ENCODE measurements at regions not wholly inside any gene's neighbourhood (a gene's known extent, or its start where the extent isn't known, plus 50 kb on each side); places are given as distances from the start of the nearest gene placed in this dataset.
"Not testable (repeated sequence)": the region's sequence is repeated elsewhere in the genome, so short reads cannot be mapped to it uniquely, and the experiment has no call there.

GRCh38 chr20:48049171-48049570, 263.9 kb upstream of the SULF2 start:
- Histone ChIP-seq H3K4me1 (ENCODE audit: control insufficient read depth, insufficient read depth, low read length, poor library complexity, severe bottlenecking) (no peaks in the 10 kb centered on the region), H3K9me3 (ENCODE audit: control insufficient read depth, low read length) (no peaks in the 10 kb centered on the region), H3K27ac (ENCODE audit: low read depth, low read length, severe bottlenecking) (no peak overlapping the region), H3K36me3 (ENCODE audit: control insufficient read depth, insufficient read depth, low read length) (no peaks in the 10 kb centered on the region), H3K4me3 (ENCODE audit: extremely low read depth, insufficient read depth, low read length, poor library complexity, severe bottlenecking) (no peak overlapping the region)
- WGBS, 2 experiments (ENCODE audit: insufficient coverage in 2 of 2): 100% methylated on average over 2 of the region's 3 CpGs; no CpG with 5 or more reads in 1 of the 2 experiments

GRCh38 chr20:48047447-48047846, 262.2 kb upstream of the SULF2 start:
- Histone ChIP-seq H3K27ac (ENCODE audit: low read depth, low read length, severe bottlenecking) (no peak overlapping the region), H3K36me3 (ENCODE audit: control insufficient read depth, insufficient read depth, low read length) (no peaks in the 10 kb centered on the region), H3K4me1 (ENCODE audit: control insufficient read depth, insufficient read depth, low read length, poor library complexity, severe bottlenecking) (no peaks in the 10 kb centered on the region), H3K9me3 (ENCODE audit: control insufficient read depth, low read length) (no peaks in the 10 kb centered on the region), H3K4me3 (ENCODE audit: extremely low read depth, insufficient read depth, low read length, poor library complexity, severe bottlenecking) (no peak overlapping the region)
- WGBS, 2 experiments (ENCODE audit: insufficient coverage in 2 of 2): 90 to 100% methylated on average over 4 of the region's 4 CpGs

- no peak overlapping the region for H3K4me3 ChIP-seq (ENCODE audit: extremely low read depth, insufficient read depth, low read length, poor library complexity, severe bottlenecking)
- H3K36me3 ChIP-seq (ENCODE audit: control insufficient read depth, insufficient read depth, low read length): no peaks in the 10 kb centered on the region
- H3K27ac ChIP-seq (ENCODE audit: low read depth, low read length, severe bottlenecking): no peak overlapping the region
- no peaks in the 10 kb centered on the region for H3K4me1 ChIP-seq (ENCODE audit: control insufficient read depth, insufficient read depth, low read length, poor library complexity, severe bottlenecking)
- H3K9me3 ChIP-seq (ENCODE audit: control insufficient read depth, low read length): no peaks in the 10 kb centered on the region
- 85 to 91% methylated on average over 5 to 6 of the region's 7 CpGs for WGBS, 2 experiments (ENCODE audit: insufficient coverage in 2 of 2)
Measured at GRCh38 chr20:48042628-48043027, 257.3 kb upstream of the SULF2 start.

- 91 to 96% methylated on average over 8 of the region's 17 CpGs for WGBS, 2 experiments (ENCODE audit: insufficient coverage in 2 of 2)
- no peaks in the 10 kb centered on the region for H3K36me3 ChIP-seq (ENCODE audit: control insufficient read depth, insufficient read depth, low read length)
- H3K9me3 ChIP-seq (ENCODE audit: control insufficient read depth, low read length): no peaks in the 10 kb centered on the region
- no peak overlapping the region for H3K27ac ChIP-seq (ENCODE audit: low read depth, low read length, severe bottlenecking)
- H3K4me3 ChIP-seq (ENCODE audit: extremely low read depth, insufficient read depth, low read length, poor library complexity, severe bottlenecking): no peak overlapping the region
- H3K4me1 ChIP-seq (ENCODE audit: control insufficient read depth, insufficient read depth, low read length, poor library complexity, severe bottlenecking): no peaks in the 10 kb centered on the region
Measured at GRCh38 chr20:48041078-48041780, 255.9 kb upstream of the SULF2 start.

- H3K27ac ChIP-seq (ENCODE audit: low read depth, low read length, severe bottlenecking): no peak overlapping the region
- WGBS, 2 experiments (ENCODE audit: insufficient coverage in 2 of 2): 89 to 94% methylated on average over 3 to 4 of the region's 6 CpGs
Measured at GRCh38 chr20:48040491-48040890, 255.2 kb upstream of the SULF2 start.

GRCh38 chr20:48040051-48040450, 254.8 kb upstream of the SULF2 start:
- WGBS, 2 experiments (ENCODE audit: insufficient coverage in 2 of 2): 80 to 98% methylated on average over 6 of the region's 7 CpGs
- Histone ChIP-seq H3K9me3 (ENCODE audit: control insufficient read depth, low read length) (no peaks in the 10 kb centered on the region), H3K36me3 (ENCODE audit: control insufficient read depth, insufficient read depth, low read length) (no peaks in the 10 kb centered on the region), H3K4me3 (ENCODE audit: extremely low read depth, insufficient read depth, low read length, poor library complexity, severe bottlenecking) (no peak overlapping the region), H3K27ac (ENCODE audit: low read depth, low read length, severe bottlenecking) (no peak overlapping the region), H3K4me1 (ENCODE audit: control insufficient read depth, insufficient read depth, low read length, poor library complexity, severe bottlenecking) (no peaks in the 10 kb centered on the region)

More at GRCh38 chr20:48040491-48040890, 255.2 kb upstream of the SULF2 start:
- no peaks in the 10 kb centered on the region for H3K4me1 ChIP-seq (ENCODE audit: control insufficient read depth, insufficient read depth, low read length, poor library complexity, severe bottlenecking)
- no peaks in the 10 kb centered on the region for H3K36me3 ChIP-seq (ENCODE audit: control insufficient read depth, insufficient read depth, low read length)
- no peaks in the 10 kb centered on the region for H3K9me3 ChIP-seq (ENCODE audit: control insufficient read depth, low read length)
- H3K4me3 ChIP-seq (ENCODE audit: extremely low read depth, insufficient read depth, low read length, poor library complexity, severe bottlenecking): no peak overlapping the region

GRCh38 chr20:48039514-48039913, 254.2 kb upstream of the SULF2 start:
- 80 to 90% methylated on average over 1 to 2 of the region's 2 CpGs for WGBS, 2 experiments (ENCODE audit: insufficient coverage in 2 of 2)

GRCh38 chr20:48038713-48039112, 253.4 kb upstream of the SULF2 start:
- Histone ChIP-seq H3K9me3 (ENCODE audit: control insufficient read depth, low read length) (no peaks in the 10 kb centered on the region), H3K4me1 (ENCODE audit: control insufficient read depth, insufficient read depth, low read length, poor library complexity, severe bottlenecking) (no peaks in the 10 kb centered on the region), H3K4me3 (ENCODE audit: extremely low read depth, insufficient read depth, low read length, poor library complexity, severe bottlenecking) (no peak overlapping the region), H3K36me3 (ENCODE audit: control insufficient read depth, insufficient read depth, low read length) (no peaks in the 10 kb centered on the region), H3K27ac (ENCODE audit: low read depth, low read length, severe bottlenecking) (no peak overlapping the region)
- WGBS, 2 experiments (ENCODE audit: insufficient coverage in 2 of 2): 86 to 95% methylated on average over 3 to 4 of the region's 7 CpGs

More at GRCh38 chr20:48039514-48039913, 254.2 kb upstream of the SULF2 start:
- H3K36me3 ChIP-seq (ENCODE audit: control insufficient read depth, insufficient read depth, low read length): no peaks in the 10 kb centered on the region
- no peaks in the 10 kb centered on the region for H3K4me1 ChIP-seq (ENCODE audit: control insufficient read depth, insufficient read depth, low read length, poor library complexity, severe bottlenecking)
- H3K4me3 ChIP-seq (ENCODE audit: extremely low read depth, insufficient read depth, low read length, poor library complexity, severe bottlenecking): no peak overlapping the region
- H3K27ac ChIP-seq (ENCODE audit: low read depth, low read length, severe bottlenecking): no peak overlapping the region
- no peaks in the 10 kb centered on the region for H3K9me3 ChIP-seq (ENCODE audit: control insufficient read depth, low read length)

- WGBS, 2 experiments (ENCODE audit: insufficient coverage in 2 of 2): 86 to 88% methylated on average over 3 to 7 of the region's 7 CpGs
- H3K36me3 ChIP-seq (ENCODE audit: control insufficient read depth, insufficient read depth, low read length); H3K4me1 ChIP-seq (ENCODE audit: control insufficient read depth, insufficient read depth, low read length, poor library complexity, severe bottlenecking); H3K9me3 ChIP-seq (ENCODE audit: control insufficient read depth, low read length); H3K27ac ChIP-seq (ENCODE audit: low read depth, low read length, severe bottlenecking); H3K4me3 ChIP-seq (ENCODE audit: extremely low read depth, insufficient read depth, low read length, poor library complexity, severe bottlenecking): not testable (repeated sequence)
Measured at GRCh38 chr20:48037798-48038197, 252.5 kb upstream of the SULF2 start.

GRCh38 chr20:48035961-48036731, 250.9 kb upstream of the SULF2 start:
- no peaks in the 10 kb centered on the region for H3K4me1 ChIP-seq (ENCODE audit: control insufficient read depth, insufficient read depth, low read length, poor library complexity, severe bottlenecking)
- H3K4me3 ChIP-seq (ENCODE audit: extremely low read depth, insufficient read depth, low read length, poor library complexity, severe bottlenecking): no peak overlapping the region
- H3K9me3 ChIP-seq (ENCODE audit: control insufficient read depth, low read length): no peaks in the 10 kb centered on the region
- H3K36me3 ChIP-seq (ENCODE audit: control insufficient read depth, insufficient read depth, low read length): no peaks in the 10 kb centered on the region
- 86 to 88% methylated on average over 2 to 3 of the region's 4 CpGs for WGBS, 2 experiments (ENCODE audit: insufficient coverage in 2 of 2)
- no peak overlapping the region for H3K27ac ChIP-seq (ENCODE audit: low read depth, low read length, severe bottlenecking)

- H3K36me3 ChIP-seq (ENCODE audit: control insufficient read depth, insufficient read depth, low read length): no peaks in the 10 kb centered on the region
- 94 to 98% methylated on average over 4 to 6 of the region's 6 CpGs for WGBS, 2 experiments (ENCODE audit: insufficient coverage in 2 of 2)
- H3K27ac ChIP-seq (ENCODE audit: low read depth, low read length, severe bottlenecking): no peak overlapping the region
- no peaks in the 10 kb centered on the region for H3K4me1 ChIP-seq (ENCODE audit: control insufficient read depth, insufficient read depth, low read length, poor library complexity, severe bottlenecking)
- no peaks in the 10 kb centered on the region for H3K9me3 ChIP-seq (ENCODE audit: control insufficient read depth, low read length)
- H3K4me3 ChIP-seq (ENCODE audit: extremely low read depth, insufficient read depth, low read length, poor library complexity, severe bottlenecking): no peak overlapping the region
Measured at GRCh38 chr20:48034751-48035150, 249.5 kb upstream of the SULF2 start.
